ENCODE measurements at regions not wholly inside any gene's neighbourhood (a gene's known extent, or its start where the extent isn't known, plus 50 kb on each side); places are given as distances from the start of the nearest gene placed in this dataset.
"Not testable (repeated sequence)": the region's sequence is repeated elsewhere in the genome, so short reads cannot be mapped to it uniquely, and the experiment has no call there.

- no peak for DNase-seq
These were observed 97.9 kb upstream of the RGS1 start for GRCh38 chr1:192477630-192478029.

- no peak for DNase-seq
These were observed 89.7 kb upstream of the RGS1 start for GRCh38 chr1:192485692-192486436.

DNA sequence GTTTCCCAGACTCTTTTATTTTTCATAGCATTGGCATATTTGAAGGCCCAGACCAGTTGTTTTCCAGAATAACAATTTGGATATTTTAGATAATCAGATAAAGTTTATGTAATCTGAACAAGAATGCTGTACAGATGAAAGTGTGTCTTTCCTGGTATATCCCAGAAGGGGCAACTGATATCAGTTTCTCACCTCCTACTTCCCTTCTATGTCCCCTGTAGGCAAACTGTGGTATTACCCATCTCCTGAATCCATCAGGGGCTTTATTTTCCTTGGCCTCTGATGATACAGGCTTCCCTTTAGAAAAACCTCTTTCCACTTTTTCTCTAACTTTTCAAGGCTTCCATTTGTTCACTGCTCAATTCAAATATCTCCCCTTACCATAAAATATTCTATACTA lies 87.5 kb upstream of the RGS1 start:
- no peak for DNase-seq

GRCh38 chr1:192489047-192489446 lies 86.5 kb upstream of the RGS1 start:
- no peak for DNase-seq

- no peak for DNase-seq
These were observed 85.8 kb upstream of the RGS1 start for GRCh38 chr1:192489748-192490147.

DNA sequence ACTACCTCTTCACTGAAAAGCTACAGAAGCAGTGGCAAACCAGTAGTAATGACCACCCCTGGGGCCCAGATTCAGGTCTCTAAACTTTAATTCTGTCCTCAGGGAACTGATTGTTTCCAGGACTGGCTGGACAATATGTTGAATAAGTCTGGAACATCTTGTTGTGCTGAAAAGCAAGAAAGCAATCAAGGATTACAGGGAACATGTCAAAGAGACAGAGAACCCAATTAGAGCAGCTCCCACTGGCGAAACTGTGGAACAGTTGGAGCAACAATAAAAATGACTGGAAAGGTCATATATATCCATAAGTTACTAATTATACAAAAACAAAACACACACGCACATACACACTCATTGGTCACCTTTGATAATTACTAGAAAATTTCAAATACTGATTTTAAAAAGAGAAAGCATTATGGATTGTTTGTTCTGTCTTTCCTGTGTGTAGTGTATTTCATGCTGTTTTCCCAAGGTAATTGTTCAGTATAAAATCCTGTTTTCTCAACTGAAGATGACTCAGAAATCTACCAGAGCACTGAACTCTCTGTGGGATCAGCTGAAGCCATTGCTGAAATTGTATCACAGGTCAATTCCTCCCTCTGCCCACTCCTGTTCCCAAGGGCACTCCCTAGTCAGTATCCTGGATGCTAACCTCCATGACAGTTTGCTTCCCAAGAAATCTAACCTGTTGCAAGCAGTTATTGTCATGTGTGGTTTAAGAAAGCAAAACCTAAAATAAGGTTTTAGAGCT lies 83.6 kb upstream of the RGS1 start:
- DNase-seq, result no peak

GRCh38 chr1:192493584-192493983 lies 82.0 kb upstream of the RGS1 start:
- no peak for DNase-seq

DNA sequence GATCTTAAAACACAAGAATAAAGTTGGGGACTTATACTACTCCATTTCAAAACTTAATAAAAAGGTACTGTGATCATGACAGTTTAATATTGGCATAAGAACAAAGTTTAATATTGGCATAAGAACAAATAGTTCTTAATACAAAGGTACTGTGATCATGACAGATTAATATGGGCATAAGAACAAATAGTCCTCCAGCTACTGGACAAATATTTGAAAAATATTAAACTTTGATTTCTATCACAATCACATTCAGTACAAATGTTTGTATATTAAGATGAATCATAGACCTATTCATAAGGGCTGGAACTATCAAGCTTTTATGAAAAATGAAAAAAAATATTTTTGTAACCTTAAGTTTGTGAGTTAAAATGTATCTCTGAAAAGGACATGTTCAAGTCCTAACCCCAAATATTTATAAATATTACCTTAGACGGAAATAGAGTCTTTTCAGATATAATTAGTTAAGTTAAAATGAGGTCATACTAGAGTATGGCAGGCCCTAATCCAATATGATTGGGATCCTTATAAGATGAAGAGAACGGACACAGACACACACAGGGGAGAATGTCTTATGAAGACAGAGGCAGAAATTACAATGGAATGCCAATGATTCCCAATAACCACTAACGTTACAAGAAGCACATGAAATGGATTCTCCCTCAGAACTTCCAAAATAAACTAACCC lies 79.1 kb upstream of the RGS1 start:
- no peak for DNase-seq

- no peak for DNase-seq
These were observed 78.3 kb upstream of the RGS1 start for GRCh38 chr1:192497214-192497794.

GRCh38 chr1:192498092-192498491 lies 77.5 kb upstream of the RGS1 start:
- DNase-seq, result not testable (repeated sequence)

DNA sequence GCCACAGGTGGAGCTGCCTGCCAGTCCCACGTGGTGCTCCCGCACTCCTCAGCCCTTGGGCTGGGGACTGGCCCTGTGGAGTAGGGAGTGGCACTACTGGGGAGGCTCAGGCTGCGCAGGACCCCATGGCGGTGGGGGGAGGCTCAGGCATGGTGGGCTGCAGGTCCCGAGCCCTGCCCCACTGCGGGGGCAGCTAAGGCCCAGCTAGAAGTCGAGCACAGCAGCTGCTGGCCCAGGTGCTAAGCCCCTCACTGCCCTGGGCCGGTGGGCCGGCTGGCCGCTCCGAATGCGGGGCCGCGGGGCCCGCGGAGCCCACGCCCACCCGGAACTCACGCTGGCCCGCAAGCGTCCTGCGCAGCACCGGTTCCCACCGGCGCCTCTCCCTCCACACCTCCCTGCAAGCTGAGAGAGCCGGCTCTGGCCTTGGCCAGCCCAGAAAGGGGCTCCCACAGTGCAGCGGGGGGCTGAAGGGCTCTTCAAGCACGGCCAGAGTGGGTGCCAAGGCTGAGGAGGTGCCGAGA lies 76.5 kb upstream of the RGS1 start:
- not testable (repeated sequence) for DNase-seq

- not testable (repeated sequence) for DNase-seq
These were observed 75.0 kb upstream of the RGS1 start for GRCh38 chr1:192500541-192500940.

- no peak for DNase-seq
These were observed 68.8 kb upstream of the RGS1 start for GRCh38 chr1:192506741-192507155.

- no peak for DNase-seq
These were observed 63.0 kb upstream of the RGS1 start for GRCh38 chr1:192512426-192513162.

DNA sequence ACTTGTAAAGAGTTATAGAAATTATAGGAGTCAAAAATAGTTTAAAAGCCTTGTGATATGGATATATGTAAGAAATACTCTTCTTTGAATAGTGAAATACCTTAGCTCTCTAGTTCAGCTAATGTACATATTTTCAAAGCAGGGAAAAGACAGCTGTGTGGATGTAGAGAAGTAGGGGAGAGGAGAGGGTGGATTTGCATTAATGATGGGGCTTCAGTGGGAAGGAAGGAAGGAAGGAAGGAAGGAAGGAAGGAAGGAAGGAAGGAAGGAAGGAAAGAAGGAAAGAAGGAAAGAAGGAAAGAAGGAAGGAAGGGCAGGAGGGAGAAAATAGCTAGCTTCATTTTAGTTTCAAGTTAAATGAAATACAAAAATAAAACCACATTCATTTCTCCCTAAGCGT lies 62.4 kb upstream of the RGS1 start:
- no peak for DNase-seq

DNA sequence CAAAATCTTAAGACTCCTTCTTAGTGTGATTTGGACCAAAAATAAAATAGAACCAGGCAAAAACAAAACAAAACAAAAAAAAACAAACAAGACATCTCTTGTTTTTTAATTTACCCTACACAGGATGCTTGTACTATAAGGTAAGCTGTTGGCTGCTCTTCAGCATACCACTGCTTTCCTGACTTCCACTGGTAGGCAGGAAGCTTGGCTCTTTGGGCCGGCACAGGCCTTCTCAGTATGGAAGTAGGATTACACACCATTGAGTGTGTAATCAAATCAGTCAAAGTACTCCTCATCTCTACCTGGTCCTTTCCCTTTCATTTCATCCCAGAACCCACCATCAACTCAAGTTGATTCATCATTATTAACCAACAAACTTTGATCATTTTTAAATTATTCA lies 61.9 kb upstream of the RGS1 start:
- no peak for DNase-seq

GRCh38 chr1:192516776-192517297 lies 58.7 kb upstream of the RGS1 start:
- DNase-seq, result peak; percentile 1

- DNase-seq, result not testable (repeated sequence)
These were observed 57.7 kb upstream of the RGS1 start for GRCh38 chr1:192517716-192518355.

DNA sequence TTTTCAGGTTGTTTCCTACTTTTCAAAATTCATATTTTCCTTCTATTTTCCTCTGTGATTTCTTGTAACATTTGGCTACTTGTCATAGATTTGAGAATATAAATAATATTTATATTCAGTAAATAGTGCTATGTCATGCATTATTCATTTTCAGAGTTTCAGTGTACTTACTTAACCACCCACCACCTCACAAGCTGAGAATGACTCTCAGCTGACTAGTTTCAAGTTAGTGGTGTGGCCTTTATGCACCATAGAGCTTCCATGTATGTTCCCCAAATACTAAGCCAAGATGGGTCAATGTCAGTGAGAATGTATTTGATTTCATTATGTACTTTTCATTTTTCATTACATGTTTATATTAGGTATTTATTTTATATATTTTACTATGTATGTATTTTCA lies 56.9 kb upstream of the RGS1 start:
- no peak for DNase-seq

DNA sequence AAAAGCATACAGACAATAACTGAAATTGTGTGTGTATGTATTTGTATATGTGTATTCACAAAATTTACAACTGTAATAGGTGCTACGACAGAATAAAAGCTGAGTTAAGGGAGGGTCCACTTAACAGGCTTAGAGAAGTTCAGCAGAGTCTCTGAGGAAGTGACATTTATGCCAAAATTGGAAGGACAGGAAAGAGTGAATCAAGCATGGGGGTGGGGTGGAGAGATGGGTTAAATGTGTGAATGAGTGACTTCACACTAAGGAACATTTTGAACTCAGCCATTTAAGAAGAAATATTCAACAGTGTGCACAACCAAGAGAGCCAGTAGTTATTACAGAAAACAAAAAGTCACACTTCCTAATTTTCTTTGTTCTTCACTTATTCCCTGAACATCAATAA lies 53.8 kb upstream of the RGS1 start:
- no peak for DNase-seq

GRCh38 chr1:192522673-192523072 lies 52.9 kb upstream of the RGS1 start:
- DNase-seq, result no peak

DNA sequence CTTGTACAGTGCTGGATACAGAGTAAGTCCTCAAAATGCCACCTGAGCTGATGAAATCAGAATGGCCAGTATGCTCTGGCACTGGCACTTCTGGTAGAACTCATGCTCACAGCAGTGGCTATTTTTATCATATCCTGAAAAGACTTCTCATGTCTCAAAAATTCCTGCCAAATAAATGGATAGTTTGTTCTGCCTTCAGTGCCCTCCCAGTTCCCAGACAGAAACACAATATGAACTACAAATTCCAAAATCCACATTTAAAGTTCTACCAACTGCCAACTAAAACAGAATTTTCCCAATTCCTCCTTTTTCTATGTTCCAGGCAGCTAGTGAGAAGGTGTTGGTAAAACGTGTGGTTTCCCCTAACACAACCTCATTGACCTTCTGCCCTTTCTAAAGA lies 51.4 kb upstream of the RGS1 start:
- DNase-seq, result no peak

Data from NCI-H524 treated with DMSO at 0.1 percent for 48 hours (cell line).